ENCODE measurements at regions not wholly inside any gene's neighbourhood (a gene's known extent, or its start where the extent isn't known, plus 50 kb on each side); places are given as distances from the start of the nearest gene placed in this dataset.

GRCh38 chr10:2729197-2729596 is 338.2 kb upstream of the PFKP start:
- TF ChIP-seq, protein P1, sequence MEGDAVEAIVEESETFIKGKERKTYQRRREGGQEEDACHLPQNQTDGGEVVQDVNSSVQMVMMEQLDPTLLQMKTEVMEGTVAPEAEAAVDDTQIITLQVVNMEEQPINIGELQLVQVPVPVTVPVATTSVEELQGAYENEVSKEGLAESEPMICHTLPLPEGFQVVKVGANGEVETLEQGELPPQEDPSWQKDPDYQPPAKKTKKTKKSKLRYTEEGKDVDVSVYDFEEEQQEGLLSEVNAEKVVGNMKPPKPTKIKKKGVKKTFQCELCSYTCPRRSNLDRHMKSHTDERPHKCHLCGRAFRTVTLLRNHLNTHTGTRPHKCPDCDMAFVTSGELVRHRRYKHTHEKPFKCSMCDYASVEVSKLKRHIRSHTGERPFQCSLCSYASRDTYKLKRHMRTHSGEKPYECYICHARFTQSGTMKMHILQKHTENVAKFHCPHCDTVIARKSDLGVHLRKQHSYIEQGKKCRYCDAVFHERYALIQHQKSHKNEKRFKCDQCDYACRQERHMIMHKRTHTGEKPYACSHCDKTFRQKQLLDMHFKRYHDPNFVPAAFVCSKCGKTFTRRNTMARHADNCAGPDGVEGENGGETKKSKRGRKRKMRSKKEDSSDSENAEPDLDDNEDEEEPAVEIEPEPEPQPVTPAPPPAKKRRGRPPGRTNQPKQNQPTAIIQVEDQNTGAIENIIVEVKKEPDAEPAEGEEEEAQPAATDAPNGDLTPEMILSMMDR (IDR thresholded peaks at IDR 0.05) = no peak
- intact Hi-C loops (cut with DNase I) = no loop called here
- Histone ChIP-seq H3K4me1 (no peaks in the 10 kb centered on the region), H3K36me3 (no peaks in the 10 kb centered on the region), H3K4me3 (no peak overlapping the region), H3K27ac (no peak overlapping the region), H3K27me3 (peaks cover 0 to 8% of the 10 kb centered on the region in 2 donors), H3K9me3 (peaks cover 0 to 15% of the 10 kb centered on the region in 2 donors)
- no peak for ATAC-seq
- no peak for DNase-seq

GRCh38 chr10:2728087-2728486 is 339.3 kb upstream of the PFKP start:
- Histone ChIP-seq H3K27ac (no peak overlapping the region), H3K4me3 (no peak overlapping the region), H3K4me1 (no peaks in the 10 kb centered on the region), H3K9me3 (peaks cover 0 to 12% of the 10 kb centered on the region in 2 donors), H3K36me3 (no peaks in the 10 kb centered on the region), H3K27me3 (peaks cover 0 to under 1% of the 10 kb centered on the region in 2 donors)
- ATAC-seq (no peak), DNase-seq (no peak)
- TF ChIP-seq, protein P1 (IDR thresholded peaks at IDR 0.05) = no peak
- intact Hi-C loops (cut with DNase I) = no loop called here

GRCh38 chr10:2716596-2716995 is 350.8 kb upstream of the PFKP start:
- no peak for DNase-seq
- TF ChIP-seq, protein P1 (IDR thresholded peaks at IDR 0.05) = no peak
- Histone ChIP-seq H3K4me3 (no peak overlapping the region), H3K4me1 (no peaks in the 10 kb centered on the region), H3K36me3 (no peaks in the 10 kb centered on the region), H3K27me3 (no peaks in the 10 kb centered on the region), H3K9me3 (peaks cover 0 to 2% of the 10 kb centered on the region in 2 donors), H3K27ac (no peak overlapping the region)
- intact Hi-C loops (cut with DNase I) = no loop called here
- ATAC-seq = no peak

DNA sequence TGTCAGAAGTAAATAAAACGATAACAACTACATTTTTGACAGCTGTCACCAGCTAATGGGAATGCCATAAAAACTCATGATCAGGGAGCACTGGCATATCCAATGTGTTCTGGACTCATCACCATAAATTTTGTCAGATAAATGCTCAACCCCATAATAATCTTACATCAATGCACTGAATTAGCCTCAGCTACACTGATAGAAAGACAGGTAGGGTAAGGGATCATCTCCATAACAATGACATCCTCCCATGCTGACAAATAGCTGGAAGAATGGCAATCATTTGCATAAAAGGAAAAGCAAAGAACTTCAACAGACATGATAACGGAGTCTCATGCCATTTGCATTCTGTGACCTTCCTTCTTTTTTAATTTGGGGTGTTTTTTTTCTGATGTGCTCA is 352.8 kb upstream of the PFKP start:
- intact Hi-C loops (cut with DNase I) = no loop called here
- Histone ChIP-seq H3K4me3 (no peak overlapping the region), H3K9me3 (peaks cover 0 to 14% of the 10 kb centered on the region in 2 donors), H3K27me3 (no peaks in the 10 kb centered on the region), H3K36me3 (no peaks in the 10 kb centered on the region), H3K4me1 (no peaks in the 10 kb centered on the region), H3K27ac (no peak overlapping the region)
- TF ChIP-seq, protein P1 (IDR thresholded peaks at IDR 0.05) = no peak
- ATAC-seq = no peak
- no peak for DNase-seq

GRCh38 chr10:2703953-2704352 is 363.4 kb upstream of the PFKP start:
- no peak overlapping the region for H3K4me3 ChIP-seq
- no peaks in the 10 kb centered on the region for H3K36me3 ChIP-seq
- H3K27ac ChIP-seq = no peak overlapping the region
- no peaks in the 10 kb centered on the region for H3K4me1 ChIP-seq
- intact Hi-C loops (cut with DNase I) = no loop called here
- DNase-seq = no peak
- TF ChIP-seq, protein P1 (IDR thresholded peaks at IDR 0.05) = no peak
- H3K9me3 ChIP-seq = peaks cover 0 to 6% of the 10 kb centered on the region in 2 donors
- no peak for ATAC-seq
- H3K27me3 ChIP-seq = no peaks in the 10 kb centered on the region
